ENCODE measurements at regions not wholly inside any gene's neighbourhood (a gene's known extent, or its start where the extent isn't known, plus 50 kb on each side); places are given as distances from the start of the nearest gene placed in this dataset.

GRCh38 chr3:144307951-144308350, 336.3 kb downstream of the DIPK2A start:
- DNase-seq, result no peak

GRCh38 chr3:144308396-144308795, 336.8 kb downstream of the DIPK2A start:
- no peak for DNase-seq

- no peak for DNase-seq
Measured at GRCh38 chr3:144312702-144313101, 341.1 kb downstream of the DIPK2A start.

- DNase-seq, result no peak
Measured at GRCh38 chr3:144314946-144315345, 343.3 kb downstream of the DIPK2A start.

- no peak for DNase-seq
Measured at GRCh38 chr3:144317961-144318360, 346.3 kb downstream of the DIPK2A start.

- no peak for DNase-seq
Measured at GRCh38 chr3:144324076-144324475, 352.5 kb downstream of the DIPK2A start.

GRCh38 chr3:144332868-144333267, 361.2 kb downstream of the DIPK2A start:
- DNase-seq, result no peak

GRCh38 chr3:144341471-144341870, 369.8 kb downstream of the DIPK2A start:
- no peak for DNase-seq

GRCh38 chr3:144343343-144343742, 371.7 kb downstream of the DIPK2A start:
- no peak for DNase-seq

GRCh38 chr3:144343777-144344176, 372.2 kb downstream of the DIPK2A start:
- no peak for DNase-seq

- no peak for DNase-seq
Measured at GRCh38 chr3:144344925-144345548, 373.4 kb downstream of the DIPK2A start.

- DNase-seq, result no peak
Measured at GRCh38 chr3:144350125-144350524, 378.5 kb downstream of the DIPK2A start.

- DNase-seq, result no peak
Measured at GRCh38 chr3:144351011-144351410, 379.4 kb downstream of the DIPK2A start.

GRCh38 chr3:144351773-144352365, 380.2 kb downstream of the DIPK2A start:
- DNase-seq, result no peak

GRCh38 chr3:144358191-144358590, 386.6 kb downstream of the DIPK2A start:
- DNase-seq, result no peak

- no peak for DNase-seq
Measured at GRCh38 chr3:144361002-144361401, 389.4 kb downstream of the DIPK2A start.

- no peak for DNase-seq
Measured at GRCh38 chr3:144362126-144362525, 390.5 kb downstream of the DIPK2A start.

GRCh38 chr3:144363856-144364255, 392.2 kb downstream of the DIPK2A start:
- DNase-seq, result no peak

- DNase-seq, result no peak
Measured at GRCh38 chr3:144364737-144365136, 393.1 kb downstream of the DIPK2A start.

GRCh38 chr3:144369129-144369879, 397.7 kb downstream of the DIPK2A start:
- DNase-seq, result no peak

GRCh38 chr3:144375088-144375487, 403.5 kb downstream of the DIPK2A start:
- DNase-seq, result no peak

GRCh38 chr3:144380849-144381248, 409.2 kb downstream of the DIPK2A start:
- DNase-seq, result no peak

- DNase-seq, result no peak
Measured at GRCh38 chr3:144381607-144382006, 410.0 kb downstream of the DIPK2A start.

GRCh38 chr3:144384241-144384979, 412.8 kb downstream of the DIPK2A start:
- no peak for DNase-seq

All from activated effector memory CD4-positive, alpha-beta T cell treated with anti-CD3 and anti-CD28 coated beads, Interleukin-2, amount 50 U/mL, for 16 hours (primary cell).